Right lobe of liver (tissue), 4 donors: ENCODE measurements at regions not wholly inside any gene's neighbourhood (a gene's known extent, or its start where the extent isn't known, plus 50 kb on each side); places are given as distances from the start of the nearest gene placed in this dataset.

Source experiments
- CTCF ChIP-seq, 4 donors: fragments of 200-600 bp in 3 of 4; fragments of 450-650 bp in 1 of 4; IDR thresholded peaks; one replicate each; pipeline versions ENCODE4 v1.5.1 to v1.8.0; 2016 to 2022; ENCODE audit warnings: antibody characterized with exemption in 4 of 4, mild to moderate bottlenecking in 2 of 4
- POLR2A ChIP-seq: fragments of 450-650 bp; IDR thresholded peaks from one replicate; pipeline ENCODE4 v1.6.1; 2017; ENCODE audit warnings: antibody characterized with exemption, mild to moderate bottlenecking
- donor health status: DM: no; HTN: no; CAD: no.
- donor health status: DM: no; HTN: no; CAD: no.
- donor health status: DM: no; HTN: yes; CAD: no.

- TF ChIP-seq CTCF (IDR thresholded peaks at IDR 0.05) (no peak), POLR2A (no peak)
Measured at GRCh38 chr12:27164330-27165040, 79.6 kb upstream of the STK38L start.
